DMS53 treated with DMSO at 0.1 percent for 48 hours (cell line): ENCODE measurements at regions not wholly inside any gene's neighbourhood (a gene's known extent, or its start where the extent isn't known, plus 50 kb on each side); places are given as distances from the start of the nearest gene placed in this dataset.

ENCODE experiments used
- DNase-seq: peaks from one replicate; lab custom pipeline; 2025; ENCODE audit not compliant: unreplicated experiment; lab: John Stamatoyannopoulos, UW

GRCh38 chr7:131900785-131901287, 344.4 kb upstream of the PODXL start:
- no peak for DNase-seq

- DNase-seq: no peak
Measured at GRCh38 chr7:131899271-131900030, 343.0 kb upstream of the PODXL start.

- DNase-seq: no peak
Measured at GRCh38 chr7:131898418-131898817, 342.0 kb upstream of the PODXL start.

- DNase-seq: no peak
Measured at GRCh38 chr7:131897790-131898165, 341.4 kb upstream of the PODXL start.

GRCh38 chr7:131897016-131897789, 340.8 kb upstream of the PODXL start:
- DNase-seq: no peak

GRCh38 chr7:131896165-131896863, 339.9 kb upstream of the PODXL start:
- DNase-seq: no peak

GRCh38 chr7:131895541-131896164, 339.2 kb upstream of the PODXL start:
- DNase-seq: no peak

- no peak for DNase-seq
Measured at GRCh38 chr7:131893631-131894340, 337.4 kb upstream of the PODXL start.

- no peak for DNase-seq
Measured at GRCh38 chr7:131890176-131890575, 333.7 kb upstream of the PODXL start.

GRCh38 chr7:131889572-131890150, 333.2 kb upstream of the PODXL start:
- no peak for DNase-seq

- DNase-seq: no peak
Measured at GRCh38 chr7:131883769-131884168, 327.3 kb upstream of the PODXL start.

GRCh38 chr7:131883196-131883595, 326.8 kb upstream of the PODXL start:
- DNase-seq: no peak

GRCh38 chr7:131882321-131882720, 325.9 kb upstream of the PODXL start:
- DNase-seq: no peak

GRCh38 chr7:131880078-131880477, 323.6 kb upstream of the PODXL start:
- DNase-seq: no peak

GRCh38 chr7:131879424-131879823, 323.0 kb upstream of the PODXL start:
- no peak for DNase-seq

GRCh38 chr7:131878777-131879176, 322.3 kb upstream of the PODXL start:
- DNase-seq: no peak

- DNase-seq: no peak
Measured at GRCh38 chr7:131873581-131873980, 317.2 kb upstream of the PODXL start.

GRCh38 chr7:131869986-131870385, 313.6 kb upstream of the PODXL start:
- DNase-seq: no peak

GRCh38 chr7:131869169-131869844, 312.9 kb upstream of the PODXL start:
- DNase-seq: no peak

GRCh38 chr7:131867461-131867860, 311.0 kb upstream of the PODXL start:
- DNase-seq: no peak
